ENCODE measurements at regions not wholly inside any gene's neighbourhood (a gene's known extent, or its start where the extent isn't known, plus 50 kb on each side); places are given as distances from the start of the nearest gene placed in this dataset.
"Not testable (repeated sequence)": the region's sequence is repeated elsewhere in the genome, so short reads cannot be mapped to it uniquely, and the experiment has no call there.

GRCh38 chr6:131459005-131459404, 114.0 kb upstream of the ARG1 start:
- H3K27ac ChIP-seq (ENCODE audit: low read depth, low read length, severe bottlenecking) = no peak overlapping the region
- no peaks in the 10 kb centered on the region for H3K4me1 ChIP-seq (ENCODE audit: control insufficient read depth, insufficient read depth, low read length, poor library complexity, severe bottlenecking)
- H3K4me3 ChIP-seq (ENCODE audit: extremely low read depth, insufficient read depth, low read length, poor library complexity, severe bottlenecking) = no peak overlapping the region
- no peaks in the 10 kb centered on the region for H3K9me3 ChIP-seq (ENCODE audit: control insufficient read depth, low read length)
- no peaks in the 10 kb centered on the region for H3K36me3 ChIP-seq (ENCODE audit: control insufficient read depth, insufficient read depth, low read length)

GRCh38 chr6:131460614-131461000, 112.4 kb upstream of the ARG1 start:
- Histone ChIP-seq H3K4me3 (ENCODE audit: extremely low read depth, insufficient read depth, low read length, poor library complexity, severe bottlenecking) (no peak overlapping the region), H3K36me3 (ENCODE audit: control insufficient read depth, insufficient read depth, low read length) (no peaks in the 10 kb centered on the region), H3K4me1 (ENCODE audit: control insufficient read depth, insufficient read depth, low read length, poor library complexity, severe bottlenecking) (no peaks in the 10 kb centered on the region), H3K9me3 (ENCODE audit: control insufficient read depth, low read length) (no peaks in the 10 kb centered on the region), H3K27ac (ENCODE audit: low read depth, low read length, severe bottlenecking) (no peak overlapping the region)
- 85 to 87% methylated on average over 3 of the region's 6 CpGs for WGBS, 2 experiments (ENCODE audit: insufficient coverage in 2 of 2)

GRCh38 chr6:131469130-131469529, 103.9 kb upstream of the ARG1 start:
- no peaks in the 10 kb centered on the region for H3K4me1 ChIP-seq (ENCODE audit: control insufficient read depth, insufficient read depth, low read length, poor library complexity, severe bottlenecking)
- H3K36me3 ChIP-seq (ENCODE audit: control insufficient read depth, insufficient read depth, low read length) = no peaks in the 10 kb centered on the region
- 86 to 100% methylated on average over 2 of the region's 2 CpGs for WGBS, 2 experiments (ENCODE audit: insufficient coverage in 2 of 2)
- no peaks in the 10 kb centered on the region for H3K9me3 ChIP-seq (ENCODE audit: control insufficient read depth, low read length)
- H3K4me3 ChIP-seq (ENCODE audit: extremely low read depth, insufficient read depth, low read length, poor library complexity, severe bottlenecking) = no peak overlapping the region
- H3K27ac ChIP-seq (ENCODE audit: low read depth, low read length, severe bottlenecking) = no peak overlapping the region

GRCh38 chr6:131470534-131470933, 102.5 kb upstream of the ARG1 start:
- peaks cover 3% of the 10 kb centered on the region for H3K9me3 ChIP-seq (ENCODE audit: control insufficient read depth, low read length)
- H3K4me1 ChIP-seq (ENCODE audit: control insufficient read depth, insufficient read depth, low read length, poor library complexity, severe bottlenecking) = no peaks in the 10 kb centered on the region
- no peak overlapping the region for H3K4me3 ChIP-seq (ENCODE audit: extremely low read depth, insufficient read depth, low read length, poor library complexity, severe bottlenecking)
- H3K27ac ChIP-seq (ENCODE audit: low read depth, low read length, severe bottlenecking) = no peak overlapping the region
- WGBS, 2 experiments (ENCODE audit: insufficient coverage in 2 of 2) = no CpG with 5 or more reads among the region's 3 CpGs
- no peaks in the 10 kb centered on the region for H3K36me3 ChIP-seq (ENCODE audit: control insufficient read depth, insufficient read depth, low read length)

- H3K4me1 ChIP-seq (ENCODE audit: control insufficient read depth, insufficient read depth, low read length, poor library complexity, severe bottlenecking) = no peaks in the 10 kb centered on the region
- WGBS, 2 experiments (ENCODE audit: insufficient coverage in 2 of 2) = no CpG with 5 or more reads among the region's 3 CpGs
- H3K27ac ChIP-seq (ENCODE audit: low read depth, low read length, severe bottlenecking) = no peak overlapping the region
- peaks cover 3% of the 10 kb centered on the region for H3K9me3 ChIP-seq (ENCODE audit: control insufficient read depth, low read length)
- no peaks in the 10 kb centered on the region for H3K36me3 ChIP-seq (ENCODE audit: control insufficient read depth, insufficient read depth, low read length)
- H3K4me3 ChIP-seq (ENCODE audit: extremely low read depth, insufficient read depth, low read length, poor library complexity, severe bottlenecking) = no peak overlapping the region
Measured at GRCh38 chr6:131471331-131471730, 101.7 kb upstream of the ARG1 start.

DNA sequence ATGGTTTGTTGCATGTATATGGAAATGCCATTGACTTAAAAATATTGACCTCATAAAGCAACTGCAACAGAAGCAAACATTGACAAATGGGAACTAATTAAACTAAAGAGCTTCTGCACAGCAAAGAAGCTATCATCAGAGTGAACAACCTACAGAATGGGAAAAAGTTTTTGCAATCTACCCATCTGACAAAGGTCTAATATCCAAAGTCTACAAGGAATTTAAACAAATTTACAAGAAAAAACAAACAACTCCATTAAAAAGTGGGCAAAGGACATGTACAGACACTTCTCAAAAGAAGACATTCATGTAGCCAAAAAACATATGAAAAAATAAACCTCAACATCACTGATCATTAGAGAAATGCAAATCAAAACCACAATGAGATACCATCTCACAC, 99.7 kb upstream of the ARG1 start:
- not testable (repeated sequence) for H3K9me3 ChIP-seq (ENCODE audit: control insufficient read depth, low read length); H3K27ac ChIP-seq (ENCODE audit: low read depth, low read length, severe bottlenecking); H3K4me3 ChIP-seq (ENCODE audit: extremely low read depth, insufficient read depth, low read length, poor library complexity, severe bottlenecking); H3K36me3 ChIP-seq (ENCODE audit: control insufficient read depth, insufficient read depth, low read length); H3K4me1 ChIP-seq (ENCODE audit: control insufficient read depth, insufficient read depth, low read length, poor library complexity, severe bottlenecking)

DNA sequence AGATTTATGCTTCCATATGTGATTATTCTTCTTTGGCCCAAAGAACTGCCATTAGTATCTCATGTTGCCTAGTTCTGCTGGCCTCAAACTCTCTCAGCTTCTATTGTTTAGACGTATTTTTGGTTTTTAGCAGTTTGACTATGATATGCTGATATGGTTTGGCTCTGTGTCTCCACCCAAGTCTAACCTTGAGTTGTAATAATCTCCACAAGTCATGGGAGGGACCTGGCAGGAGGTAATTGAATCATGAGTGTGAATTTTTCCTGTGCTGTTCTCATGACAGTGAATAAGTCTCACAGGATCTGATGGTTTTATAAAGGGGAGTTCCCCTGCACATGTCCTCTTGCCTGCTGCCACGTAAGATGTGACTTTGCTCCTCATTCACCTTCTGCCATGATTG, 96.7 kb upstream of the ARG1 start:
- Histone ChIP-seq H3K4me1 (ENCODE audit: control insufficient read depth, insufficient read depth, low read length, poor library complexity, severe bottlenecking) (no peaks in the 10 kb centered on the region), H3K4me3 (ENCODE audit: extremely low read depth, insufficient read depth, low read length, poor library complexity, severe bottlenecking) (no peak overlapping the region), H3K27ac (ENCODE audit: low read depth, low read length, severe bottlenecking) (no peak overlapping the region), H3K36me3 (ENCODE audit: control insufficient read depth, insufficient read depth, low read length) (no peaks in the 10 kb centered on the region), H3K9me3 (ENCODE audit: control insufficient read depth, low read length) (peaks cover 3% of the 10 kb centered on the region)
- 93 to 100% methylated on average over 1 to 2 of the region's 2 CpGs for WGBS, 2 experiments (ENCODE audit: insufficient coverage in 2 of 2)

DNA sequence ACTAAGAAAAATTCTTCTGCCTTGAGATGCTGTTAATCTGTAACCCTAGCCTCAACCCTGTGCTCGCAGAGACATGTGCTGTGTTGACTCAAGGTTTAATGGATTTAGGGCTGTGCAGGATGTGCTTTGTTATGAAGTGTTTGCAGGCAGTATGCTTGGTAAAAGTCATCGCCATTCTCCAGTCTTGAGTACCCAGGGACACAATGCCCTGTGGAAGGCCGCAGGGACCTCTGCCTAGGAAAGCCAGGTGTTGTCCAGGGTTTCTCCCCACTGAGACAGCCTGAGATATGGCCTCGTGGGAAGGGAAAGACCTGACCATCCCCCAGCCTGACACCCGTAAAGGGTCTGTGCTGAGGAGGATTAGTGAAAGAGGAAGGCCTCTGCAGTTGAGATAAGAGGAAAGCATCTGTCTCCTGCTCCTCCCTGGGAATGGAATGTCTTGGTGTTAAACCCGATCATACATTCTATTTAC, 94.2 kb upstream of the ARG1 start:
- peak overlapping the region; percentile 81 for H3K27ac ChIP-seq (ENCODE audit: low read depth, low read length, severe bottlenecking)
- not testable (repeated sequence) for H3K4me1 ChIP-seq (ENCODE audit: control insufficient read depth, insufficient read depth, low read length, poor library complexity, severe bottlenecking); H3K36me3 ChIP-seq (ENCODE audit: control insufficient read depth, insufficient read depth, low read length); H3K9me3 ChIP-seq (ENCODE audit: control insufficient read depth, low read length); H3K4me3 ChIP-seq (ENCODE audit: extremely low read depth, insufficient read depth, low read length, poor library complexity, severe bottlenecking)
- WGBS, 2 experiments (ENCODE audit: insufficient coverage in 2 of 2) = 70 to 83% methylated on average over 2 to 3 of the region's 6 CpGs

DNA sequence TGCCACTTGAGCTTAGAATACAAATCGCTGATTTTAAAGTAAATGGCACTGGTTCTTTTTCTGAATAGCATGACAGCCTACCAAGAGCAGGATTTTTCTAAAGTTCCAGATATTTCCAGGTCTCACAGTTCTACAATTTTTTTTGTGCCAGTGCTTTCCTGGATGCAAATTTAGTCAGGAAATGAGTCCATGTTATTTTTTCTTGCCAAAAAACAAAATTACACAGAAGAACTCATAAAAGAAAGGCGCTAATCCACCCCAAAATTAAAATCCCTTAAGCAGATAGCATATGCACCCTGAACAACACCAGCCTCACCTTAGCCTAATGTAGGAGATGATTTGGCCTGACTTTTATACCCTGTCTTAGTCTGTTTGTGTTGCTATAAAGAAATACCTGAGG, 86.4 kb upstream of the ARG1 start:
- Histone ChIP-seq H3K4me3 (ENCODE audit: extremely low read depth, insufficient read depth, low read length, poor library complexity, severe bottlenecking) (no peak overlapping the region), H3K36me3 (ENCODE audit: control insufficient read depth, insufficient read depth, low read length) (no peaks in the 10 kb centered on the region), H3K9me3 (ENCODE audit: control insufficient read depth, low read length) (no peaks in the 10 kb centered on the region), H3K27ac (ENCODE audit: low read depth, low read length, severe bottlenecking) (no peak overlapping the region), H3K4me1 (ENCODE audit: control insufficient read depth, insufficient read depth, low read length, poor library complexity, severe bottlenecking) (peaks cover 2% of the 10 kb centered on the region)
- WGBS, 2 experiments (ENCODE audit: insufficient coverage in 2 of 2) = no CpG with 5 or more reads among the region's 2 CpGs

GRCh38 chr6:131488780-131489179, 84.2 kb upstream of the ARG1 start:
- Histone ChIP-seq H3K27ac (ENCODE audit: low read depth, low read length, severe bottlenecking) (no peak overlapping the region), H3K4me1 (ENCODE audit: control insufficient read depth, insufficient read depth, low read length, poor library complexity, severe bottlenecking) (peaks cover 2% of the 10 kb centered on the region), H3K9me3 (ENCODE audit: control insufficient read depth, low read length) (no peaks in the 10 kb centered on the region), H3K4me3 (ENCODE audit: extremely low read depth, insufficient read depth, low read length, poor library complexity, severe bottlenecking) (no peak overlapping the region), H3K36me3 (ENCODE audit: control insufficient read depth, insufficient read depth, low read length) (no peaks in the 10 kb centered on the region)
- 82 to 97% methylated on average over 3 of the region's 3 CpGs for WGBS, 2 experiments (ENCODE audit: insufficient coverage in 2 of 2)

DNA sequence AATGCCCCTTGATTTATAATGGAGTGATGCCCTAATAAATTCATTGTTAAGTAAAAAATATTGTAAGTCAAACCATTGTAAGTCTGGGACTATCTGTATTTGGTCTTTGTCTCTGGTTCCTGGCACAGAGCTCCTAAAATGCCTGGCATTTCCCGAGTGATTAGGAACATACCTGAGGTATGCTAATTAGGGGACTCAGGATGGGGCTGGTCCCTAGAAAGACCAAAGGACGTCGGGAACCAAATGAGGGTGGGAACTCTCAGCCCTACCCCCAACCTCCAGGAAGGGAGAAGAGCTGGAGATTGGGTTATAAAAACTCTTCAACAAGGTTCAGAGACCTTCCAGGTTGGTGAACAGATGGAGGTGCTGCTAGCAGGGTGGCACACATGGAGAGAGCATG, 82.6 kb upstream of the ARG1 start:
- no peak overlapping the region for H3K4me3 ChIP-seq (ENCODE audit: extremely low read depth, insufficient read depth, low read length, poor library complexity, severe bottlenecking)
- H3K9me3 ChIP-seq (ENCODE audit: control insufficient read depth, low read length) = no peaks in the 10 kb centered on the region
- no peak overlapping the region for H3K27ac ChIP-seq (ENCODE audit: low read depth, low read length, severe bottlenecking)
- peaks cover 2% of the 10 kb centered on the region for H3K4me1 ChIP-seq (ENCODE audit: control insufficient read depth, insufficient read depth, low read length, poor library complexity, severe bottlenecking)
- no peaks in the 10 kb centered on the region for H3K36me3 ChIP-seq (ENCODE audit: control insufficient read depth, insufficient read depth, low read length)
- WGBS, 2 experiments (ENCODE audit: insufficient coverage in 2 of 2) = 22 to 31% methylated on average over 1 to 3 of the region's 3 CpGs

All from mesodermal cell (in vitro differentiated cells).